Sigmoid colon (tissue), 6 donors: ENCODE measurements at regions not wholly inside any gene's neighbourhood (a gene's known extent, or its start where the extent isn't known, plus 50 kb on each side); places are given as distances from the start of the nearest gene placed in this dataset.

ENCODE experiments used
- DNase-seq: peaks from one replicate; pipeline ENCODE4 v3.0.0-alpha.2; 2019
- H3K27ac ChIP-seq, 4 donors: fragments of 200-600 bp; sonication (generic); one replicate each; pipeline ENCODE4 v1.5.1; 2016 to 2019; ENCODE audit warnings: mild to moderate bottlenecking in 1 of 4
- H3K27me3 ChIP-seq, 3 donors: fragments of 200-600 bp; sonication (generic); one replicate each; pipeline ENCODE4 v1.5.1; 2019; ENCODE audit warnings: mild to moderate bottlenecking in 1 of 3
- H3K36me3 ChIP-seq, 4 donors: fragments of 200-600 bp; sonication (generic); one replicate each; pipeline ENCODE4 v1.5.1; 2016 to 2019
- H3K4me1 ChIP-seq, 4 donors: fragments of 200-600 bp; sonication (generic); one replicate each; pipeline ENCODE4 v1.5.1; 2017 to 2019
- H3K4me3 ChIP-seq, 4 donors: fragments of 200-600 bp; sonication (generic); one replicate each; pipeline ENCODE4 v1.5.1; 2017 to 2019; ENCODE audit warnings: mild to moderate bottlenecking in 2 of 4, moderate library complexity in 1 of 4
- H3K9me3 ChIP-seq, 4 donors: fragments of 200-600 bp in 3 of 4; sonication (generic) in 3 of 4; one replicate each; pipeline versions ENCODE4 v1.5.1 to v1.6.1; 2013 to 2019
- CTCF ChIP-seq, 4 experiments: fragments of 450-650 bp in 3 of 4; fragments of 200-600 bp in 1 of 4; IDR thresholded peaks; one replicate each; pipeline ENCODE4 v1.5.1; 2016 to 2019; ENCODE audit warnings: antibody characterized with exemption in 4 of 4, mild to moderate bottlenecking in 3 of 4, moderate library complexity in 2 of 4
- EP300 ChIP-seq, 4 donors: sonication (generic); formaldehyde crosslinking; IDR thresholded peaks; one replicate each; pipeline ENCODE4 v1.6.1; 2017; ENCODE audit warnings: antibody characterized with exemption in 4 of 4
- POLR2A ChIP-seq, 2 donors: fragments of 450-650 bp; IDR thresholded peaks; one replicate each; pipeline ENCODE4 v1.6.1; 2016; ENCODE audit warnings: antibody characterized with exemption in 2 of 2, mild to moderate bottlenecking in 2 of 2, moderate library complexity in 2 of 2
- POLR2AphosphoS5 ChIP-seq, 4 donors: sonication (generic); formaldehyde crosslinking; IDR thresholded peaks; one replicate each; pipeline ENCODE4 v1.6.1; 2017; ENCODE audit warnings: antibody characterized with exemption in 4 of 4
- WGBS, 2 donors: extraction: QIAGEN DNeasy Blood & Tissue Kit; methylation state at CpG; one replicate each; pipeline ENCODE4 v1.1.7; 2013; 5-methylcytosine and 5-hydroxymethylcytosine counted together
- intact Hi-C: fragments of 100-400 bp; cut with DNase I; formaldehyde crosslinking; loops from one replicate; pipeline ENCODE4 v1.15.1; 2023
- donor health status: healthy with polysubstance abuse.
- donor health status: healthy.

GRCh38 chr7:53387515-53387914 is 352.1 kb downstream of the POM121L12 start:
- Histone ChIP-seq H3K27ac (no peak overlapping the region), H3K4me3 (no peak overlapping the region), H3K27me3 (no peaks in the 10 kb centered on the region), H3K4me1 (no peaks in the 10 kb centered on the region), H3K9me3 (peaks cover 0 to 3% (median 0%) of the 10 kb centered on the region in 4 donors), H3K36me3 (no peaks in the 10 kb centered on the region)
- TF ChIP-seq EP300 (IDR thresholded peaks at IDR 0.05) (no peak), CTCF (IDR thresholded peaks at IDR 0.05) (no peak), POLR2AphosphoS5 (IDR thresholded peaks at IDR 0.05) (no peak), POLR2A (IDR thresholded peaks at IDR 0.05) (no peak)
- 92% methylated on average over 12 of the region's 12 CpGs for WGBS, 2 donors
- DNase-seq = no peak
- intact Hi-C loops = no loop called here

GRCh38 chr7:53397911-53398310 is 362.5 kb downstream of the POM121L12 start:
- WGBS, 2 donors = 49 to 55% methylated on average over 2 of the region's 2 CpGs
- H3K27ac ChIP-seq = no peak overlapping the region
- no peak overlapping the region for H3K4me3 ChIP-seq
- no peaks in the 10 kb centered on the region for H3K36me3 ChIP-seq
- TF ChIP-seq POLR2AphosphoS5 (IDR thresholded peaks at IDR 0.05) = no peak
- no peak for TF ChIP-seq POLR2A (IDR thresholded peaks at IDR 0.05)
- TF ChIP-seq CTCF (IDR thresholded peaks at IDR 0.05) = no peak
- TF ChIP-seq EP300 (IDR thresholded peaks at IDR 0.05) = no peak
- intact Hi-C loops = no loop called here
- H3K9me3 ChIP-seq = no peaks in the 10 kb centered on the region
- DNase-seq = no peak
- H3K4me1 ChIP-seq = no peaks in the 10 kb centered on the region
- H3K27me3 ChIP-seq = no peaks in the 10 kb centered on the region

GRCh38 chr7:53398566-53398965 is 363.1 kb downstream of the POM121L12 start:
- no peaks in the 10 kb centered on the region for H3K4me1 ChIP-seq
- DNase-seq = no peak
- no peak for TF ChIP-seq POLR2A (IDR thresholded peaks at IDR 0.05)
- no peak for TF ChIP-seq POLR2AphosphoS5 (IDR thresholded peaks at IDR 0.05)
- TF ChIP-seq EP300 (IDR thresholded peaks at IDR 0.05) = no peak
- no peak for TF ChIP-seq CTCF (IDR thresholded peaks at IDR 0.05)
- no peak overlapping the region for H3K4me3 ChIP-seq
- no peaks in the 10 kb centered on the region for H3K36me3 ChIP-seq
- no peaks in the 10 kb centered on the region for H3K27me3 ChIP-seq
- H3K27ac ChIP-seq = no peak overlapping the region
- intact Hi-C loops = no loop called here
- H3K9me3 ChIP-seq = no peaks in the 10 kb centered on the region
- WGBS, 2 donors = 43 to 59% methylated on average over 2 of the region's 2 CpGs

GRCh38 chr7:53413021-53413420 is 377.6 kb downstream of the POM121L12 start:
- WGBS, 2 donors = 82% methylated on average over 2 of the region's 2 CpGs
- no peak for TF ChIP-seq EP300 (IDR thresholded peaks at IDR 0.05)
- TF ChIP-seq POLR2AphosphoS5 (IDR thresholded peaks at IDR 0.05) = no peak
- no peak for TF ChIP-seq CTCF (IDR thresholded peaks at IDR 0.05)
- no peak for TF ChIP-seq POLR2A (IDR thresholded peaks at IDR 0.05)
- H3K4me3 ChIP-seq = no peak overlapping the region
- no peaks in the 10 kb centered on the region for H3K4me1 ChIP-seq
- H3K9me3 ChIP-seq = no peaks in the 10 kb centered on the region
- no peaks in the 10 kb centered on the region for H3K36me3 ChIP-seq
- H3K27me3 ChIP-seq = no peaks in the 10 kb centered on the region
- no peak overlapping the region for H3K27ac ChIP-seq
- no peak for DNase-seq
- intact Hi-C loops = no loop called here

- Histone ChIP-seq H3K36me3 (no peaks in the 10 kb centered on the region), H3K4me1 (no peaks in the 10 kb centered on the region), H3K27me3 (no peaks in the 10 kb centered on the region), H3K27ac (no peak overlapping the region), H3K9me3 (no peaks in the 10 kb centered on the region), H3K4me3 (no peak overlapping the region)
- 92 to 94% methylated on average over 2 of the region's 2 CpGs for WGBS, 2 donors
- no peak for DNase-seq
- intact Hi-C loops = no loop called here
- no peak for TF ChIP-seq CTCF (IDR thresholded peaks at IDR 0.05)
- TF ChIP-seq EP300 (IDR thresholded peaks at IDR 0.05) = no peak
- TF ChIP-seq POLR2A (IDR thresholded peaks at IDR 0.05) = no peak
- TF ChIP-seq POLR2AphosphoS5 (IDR thresholded peaks at IDR 0.05) = no peak
These were observed 380.4 kb downstream of the POM121L12 start for GRCh38 chr7:53415816-53416215.
